OCI-LY3 (cell line): ENCODE measurements at regions not wholly inside any gene's neighbourhood (a gene's known extent, or its start where the extent isn't known, plus 50 kb on each side); places are given as distances from the start of the nearest gene placed in this dataset.

Experiments used
- EZH2phosphoT487 ChIP-seq: fragments of 200-600 bp; shearing (Covaris generic); IDR thresholded peaks from 2 replicates; pipeline ENCODE4 v1.6.1; 2018; ENCODE audit warnings: antibody characterized with exemption, mixed run types, low read depth
- TF ChIP-seq, protein P1 (sequence below): fragments of 200-600, 300-600 bp; sonication (generic); IDR thresholded peaks from 2 replicates; pipeline ENCODE4 v1.5.1; 2014; ENCODE audit warnings: antibody characterized with exemption, low read length, low read depth

DNA sequence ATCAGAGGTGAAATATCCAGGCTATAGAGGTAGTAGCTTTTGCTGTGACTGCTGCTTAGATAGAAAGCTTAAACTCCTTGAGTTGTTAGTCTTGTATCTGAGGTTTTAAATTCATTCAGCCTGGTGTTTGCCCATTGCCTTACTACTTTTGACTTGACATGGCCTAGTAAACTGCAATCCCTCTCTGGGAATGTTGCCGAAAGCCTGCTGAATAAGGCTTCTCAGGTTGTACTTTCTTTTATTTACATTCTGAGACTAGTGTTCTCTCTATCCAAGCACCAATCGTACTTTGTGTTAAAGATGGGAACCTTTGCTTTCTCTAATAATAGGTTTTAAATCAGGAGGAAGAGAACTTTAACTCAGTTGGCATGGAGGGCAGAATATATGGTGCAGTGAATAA is 357.6 kb upstream of the CWC22 start:
- TF ChIP-seq, protein P1, sequence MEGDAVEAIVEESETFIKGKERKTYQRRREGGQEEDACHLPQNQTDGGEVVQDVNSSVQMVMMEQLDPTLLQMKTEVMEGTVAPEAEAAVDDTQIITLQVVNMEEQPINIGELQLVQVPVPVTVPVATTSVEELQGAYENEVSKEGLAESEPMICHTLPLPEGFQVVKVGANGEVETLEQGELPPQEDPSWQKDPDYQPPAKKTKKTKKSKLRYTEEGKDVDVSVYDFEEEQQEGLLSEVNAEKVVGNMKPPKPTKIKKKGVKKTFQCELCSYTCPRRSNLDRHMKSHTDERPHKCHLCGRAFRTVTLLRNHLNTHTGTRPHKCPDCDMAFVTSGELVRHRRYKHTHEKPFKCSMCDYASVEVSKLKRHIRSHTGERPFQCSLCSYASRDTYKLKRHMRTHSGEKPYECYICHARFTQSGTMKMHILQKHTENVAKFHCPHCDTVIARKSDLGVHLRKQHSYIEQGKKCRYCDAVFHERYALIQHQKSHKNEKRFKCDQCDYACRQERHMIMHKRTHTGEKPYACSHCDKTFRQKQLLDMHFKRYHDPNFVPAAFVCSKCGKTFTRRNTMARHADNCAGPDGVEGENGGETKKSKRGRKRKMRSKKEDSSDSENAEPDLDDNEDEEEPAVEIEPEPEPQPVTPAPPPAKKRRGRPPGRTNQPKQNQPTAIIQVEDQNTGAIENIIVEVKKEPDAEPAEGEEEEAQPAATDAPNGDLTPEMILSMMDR: no peak
- TF ChIP-seq EZH2phosphoT487: no peak
